ENCODE measurements at regions not wholly inside any gene's neighbourhood (a gene's known extent, or its start where the extent isn't known, plus 50 kb on each side); places are given as distances from the start of the nearest gene placed in this dataset.

- TF ChIP-seq EGR1 (IDR thresholded peaks at IDR 0.05) (no peak), TAF1 (IDR thresholded peaks at IDR 0.05; ENCODE audit: low read depth) (no peak), YY1 (IDR thresholded peaks at IDR 0.05; ENCODE audit: low read depth) (no peak), MAX (IDR thresholded peaks at IDR 0.05) (no peak), RAD21 (IDR thresholded peaks at IDR 0.05; ENCODE audit: low read depth) (no peak), REST (IDR thresholded peaks at IDR 0.05; ENCODE audit: low read depth) (no peak), EP300 (IDR thresholded peaks at IDR 0.05; ENCODE audit: borderline replicate concordance) (no peak), TEAD4 (IDR thresholded peaks at IDR 0.05) (no peak), CEBPB (IDR thresholded peaks at IDR 0.05) (no peak), ZBTB7A (IDR thresholded peaks at IDR 0.05; ENCODE audit: low read depth) (no peak), CREB1 (IDR thresholded peaks at IDR 0.05; ENCODE audit: low read depth) (no peak), NFIC (IDR thresholded peaks at IDR 0.05) (no peak), TCF12 (IDR thresholded peaks at IDR 0.05; ENCODE audit: low read depth) (no peak)
These were observed 983.2 kb downstream of the PLOD2 start for GRCh38 chr3:145177828-145178227.
